ENCODE measurements at regions not wholly inside any gene's neighbourhood (a gene's known extent, or its start where the extent isn't known, plus 50 kb on each side); places are given as distances from the start of the nearest gene placed in this dataset.

DNA sequence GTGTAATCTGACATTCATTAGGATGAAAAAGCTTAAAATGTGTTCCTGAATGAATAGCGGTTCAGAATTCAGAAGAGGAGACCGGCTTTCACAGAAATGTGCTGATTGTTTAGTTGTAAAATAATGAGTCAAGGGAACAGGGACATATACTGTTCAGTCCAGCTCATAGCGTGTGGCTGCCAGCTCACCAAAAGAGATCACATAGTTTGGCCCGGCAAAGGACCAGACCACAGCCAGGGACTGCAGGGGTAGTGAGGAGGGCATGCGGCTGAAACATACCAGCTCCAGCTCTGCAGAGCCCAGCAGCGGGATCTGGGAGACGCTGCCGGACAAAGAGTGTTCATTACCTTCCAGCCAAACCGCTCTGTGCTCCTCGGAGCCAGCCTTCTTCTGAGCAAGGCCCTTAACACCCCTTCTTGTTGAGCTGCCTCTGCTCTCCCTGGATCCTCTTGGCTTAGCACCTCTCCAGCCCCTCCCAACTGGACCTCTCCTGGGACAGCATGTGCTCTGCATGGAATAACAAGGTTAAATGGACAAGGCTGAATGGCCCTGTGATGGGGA is 116.8 kb upstream of the CNTLN start:
- DNase-seq, result no peak

GRCh38 chr9:17013891-17014290 is 120.9 kb upstream of the CNTLN start:
- no peak for DNase-seq

- no peak for DNase-seq
Observed at GRCh38 chr9:17013010-17013409, 121.8 kb upstream of the CNTLN start.

DNA sequence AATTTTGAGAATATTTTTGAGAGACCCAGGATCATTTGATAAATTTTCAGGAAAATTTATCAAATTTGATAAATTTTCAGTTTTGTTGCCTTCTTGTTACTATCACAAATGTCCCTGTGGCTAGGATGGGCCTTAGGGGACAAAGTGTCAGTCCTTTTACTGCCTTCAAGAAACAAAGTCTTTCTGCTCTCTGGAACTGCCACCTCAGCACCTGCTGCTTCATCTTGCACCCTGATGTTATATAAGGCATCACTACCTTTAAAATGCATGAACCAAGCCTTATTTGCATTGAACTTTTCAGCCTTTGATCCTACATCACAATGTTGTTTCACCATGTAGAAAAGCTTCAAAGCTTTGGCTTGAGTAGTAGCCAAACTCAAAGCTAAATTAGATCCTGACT is 123.0 kb upstream of the CNTLN start:
- DNase-seq, result no peak

DNA sequence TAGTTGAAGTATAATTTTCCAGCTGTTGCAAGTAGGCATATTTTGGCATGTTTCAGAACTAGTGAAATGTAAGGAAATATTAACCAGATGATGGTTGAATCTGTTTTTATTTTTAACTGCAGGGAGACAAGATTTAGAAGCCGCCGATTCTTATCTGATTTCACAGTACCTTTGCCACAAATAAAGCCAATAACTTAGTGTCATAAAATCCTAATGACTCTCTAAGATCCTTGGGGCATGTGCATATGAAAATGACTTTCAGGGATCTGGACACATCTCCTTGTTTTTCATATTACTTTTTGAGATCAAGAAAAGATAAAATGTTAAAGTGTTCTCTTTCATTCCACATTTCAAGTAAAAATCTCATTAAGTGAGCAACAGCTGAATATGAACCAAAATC is 125.8 kb upstream of the CNTLN start:
- DNase-seq, result no peak

DNA sequence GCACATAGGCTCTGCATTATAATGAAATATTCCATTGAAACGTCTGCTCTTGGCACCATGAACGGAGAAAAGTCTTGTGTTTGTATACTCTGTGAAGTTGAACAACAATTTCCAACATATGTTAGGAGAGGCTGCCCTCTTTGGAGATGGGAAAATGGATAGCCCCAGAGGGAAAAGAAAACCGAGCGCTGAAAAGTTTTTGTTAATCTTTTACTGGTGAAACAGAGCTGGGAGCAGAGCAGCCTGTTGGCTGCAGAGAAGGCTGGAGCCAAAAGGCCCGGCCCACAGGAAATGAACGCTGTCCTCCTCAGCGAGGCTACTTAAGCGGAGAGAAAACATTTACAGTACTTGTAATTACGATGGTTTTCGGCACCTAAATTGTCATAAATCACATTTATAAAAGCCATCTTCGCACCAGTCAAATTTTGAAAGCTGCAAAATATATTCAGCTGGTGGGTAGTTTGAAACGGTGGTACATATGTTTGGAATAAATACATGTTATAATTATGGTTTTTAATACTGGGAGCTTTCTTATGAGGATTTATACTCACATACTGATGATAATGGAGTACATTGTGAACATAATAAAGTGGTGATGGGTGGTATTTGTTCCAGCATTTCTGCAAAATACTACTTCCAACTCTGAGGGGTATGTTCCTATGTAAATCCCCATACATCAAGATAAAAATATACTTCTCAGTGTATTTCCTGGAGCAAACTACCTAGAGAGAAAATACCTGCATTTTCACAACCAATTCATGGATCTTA is 129.6 kb upstream of the CNTLN start:
- DNase-seq, result no peak

DNA sequence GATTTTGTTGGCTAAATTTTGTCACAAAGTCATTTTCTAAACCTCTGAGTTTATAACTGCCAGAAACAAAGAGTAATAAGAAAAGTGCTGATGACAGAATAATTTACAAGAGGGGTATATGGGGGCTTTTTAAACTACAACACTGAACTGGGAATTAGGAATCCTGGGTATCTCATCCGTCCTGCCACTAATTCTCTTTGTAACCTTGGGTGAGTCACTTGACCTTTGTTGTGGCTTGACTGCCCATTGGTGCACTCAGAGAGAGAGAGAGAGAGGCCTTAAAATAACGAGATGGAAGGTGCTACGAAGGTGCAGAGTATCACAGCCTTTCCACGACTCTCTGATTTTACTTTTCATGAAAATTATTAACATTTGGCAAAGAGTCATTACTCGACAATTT is 130.3 kb upstream of the CNTLN start:
- no peak for DNase-seq

DNA sequence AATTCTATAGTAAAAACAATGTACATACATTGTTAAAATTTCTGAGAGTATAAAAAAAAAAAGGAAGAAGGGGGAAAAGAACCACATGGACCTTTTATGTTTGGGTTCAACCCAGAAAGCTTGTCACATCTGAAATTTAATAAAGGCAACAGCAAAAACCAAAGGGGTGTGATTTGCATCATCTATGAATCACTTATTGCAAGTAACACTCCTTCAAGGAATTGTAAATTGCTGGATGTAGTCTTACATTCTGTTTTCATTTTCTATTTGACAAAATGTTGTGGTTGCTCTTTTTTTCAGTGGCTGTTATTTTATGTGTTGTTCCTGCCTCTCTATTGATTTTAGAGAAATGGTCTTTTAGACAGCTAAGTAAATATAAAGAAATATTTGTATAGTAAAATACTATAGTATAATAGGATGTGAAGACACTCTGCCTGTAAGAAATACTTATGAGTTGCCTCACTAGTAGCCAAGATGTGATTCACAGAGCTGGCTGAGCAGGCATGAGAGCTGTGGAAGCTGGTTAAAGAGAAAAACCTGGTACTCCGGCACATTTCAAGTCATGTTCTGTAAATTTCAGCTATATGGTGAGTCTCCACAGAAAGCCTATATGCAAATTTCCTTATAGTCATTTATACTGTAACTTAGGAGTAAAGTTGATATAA is 131.1 kb upstream of the CNTLN start:
- DNase-seq, result peak; percentile 12

- peak; percentile 55 for DNase-seq
Observed at GRCh38 chr9:16996901-16997491, 126.5 kb upstream of the BNC2 start.

GRCh38 chr9:16992138-16992537 is 121.7 kb upstream of the BNC2 start:
- DNase-seq, result no peak

DNA sequence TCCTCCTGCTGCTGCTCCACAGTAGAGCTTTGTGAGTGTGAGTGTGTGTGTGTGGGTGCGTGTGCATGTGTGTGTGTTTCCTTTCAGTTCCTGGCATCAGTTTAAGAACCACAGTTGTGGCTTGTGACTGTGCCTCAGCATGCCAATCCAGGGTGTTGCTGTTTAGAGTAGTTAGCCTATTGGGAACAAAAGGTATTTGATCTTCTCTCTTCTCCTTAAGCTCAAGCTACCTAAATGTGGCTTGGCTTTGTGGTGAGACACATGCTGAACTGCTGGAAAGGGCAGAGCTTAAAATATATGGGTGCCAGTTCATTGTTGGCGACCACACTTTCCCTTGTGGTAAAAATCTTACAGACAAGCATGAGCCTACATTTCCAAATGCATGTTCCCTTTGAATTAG is 116.6 kb upstream of the BNC2 start:
- peak; percentile 86 for DNase-seq

- DNase-seq, result no peak
Observed at GRCh38 chr9:16986556-16986955, 116.1 kb upstream of the BNC2 start.

DNA sequence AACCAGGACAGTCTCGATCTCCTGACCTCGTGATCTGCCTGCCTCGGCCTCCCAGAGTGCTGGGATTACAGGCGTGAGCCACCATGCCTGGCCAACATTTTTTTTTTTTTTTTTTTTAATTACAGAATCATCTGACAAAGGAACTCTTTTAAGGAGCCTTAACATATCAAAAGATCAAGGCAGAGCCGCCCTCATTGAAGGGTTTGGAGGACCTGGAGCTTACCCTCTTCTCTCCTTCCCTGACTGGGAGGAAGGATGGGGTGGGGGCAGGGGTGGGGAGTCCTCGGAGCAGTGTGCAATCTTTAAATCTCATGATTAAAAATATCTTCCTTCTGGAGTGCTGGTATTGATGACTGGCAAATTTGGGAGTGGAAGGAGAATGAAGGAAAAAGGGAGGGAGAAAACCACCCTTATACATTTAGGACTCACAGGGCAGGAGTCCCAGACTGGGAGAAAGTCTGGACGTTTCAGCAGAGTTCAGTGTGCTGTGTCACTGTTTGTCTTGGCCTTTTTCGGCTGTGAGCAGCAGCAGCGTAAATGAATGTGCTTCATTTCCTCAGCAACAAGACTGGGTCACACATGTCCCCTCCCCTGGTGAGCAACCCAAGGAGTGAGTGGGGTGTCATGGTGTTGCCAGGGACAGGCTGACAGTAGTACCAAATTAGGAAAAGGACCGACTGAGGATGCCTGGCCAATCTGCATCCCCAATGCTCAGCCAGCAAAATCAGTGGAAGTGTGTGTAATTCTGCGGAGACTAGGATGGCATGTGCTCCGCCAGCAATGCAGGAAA is 115.3 kb upstream of the BNC2 start:
- no peak for DNase-seq

GRCh38 chr9:16982780-16983310 is 112.4 kb upstream of the BNC2 start:
- no peak for DNase-seq

GRCh38 chr9:16976427-16976826 is 106.0 kb upstream of the BNC2 start:
- no peak for DNase-seq

- DNase-seq, result no peak
Observed at GRCh38 chr9:16974436-16974835, 104.0 kb upstream of the BNC2 start.

DNA sequence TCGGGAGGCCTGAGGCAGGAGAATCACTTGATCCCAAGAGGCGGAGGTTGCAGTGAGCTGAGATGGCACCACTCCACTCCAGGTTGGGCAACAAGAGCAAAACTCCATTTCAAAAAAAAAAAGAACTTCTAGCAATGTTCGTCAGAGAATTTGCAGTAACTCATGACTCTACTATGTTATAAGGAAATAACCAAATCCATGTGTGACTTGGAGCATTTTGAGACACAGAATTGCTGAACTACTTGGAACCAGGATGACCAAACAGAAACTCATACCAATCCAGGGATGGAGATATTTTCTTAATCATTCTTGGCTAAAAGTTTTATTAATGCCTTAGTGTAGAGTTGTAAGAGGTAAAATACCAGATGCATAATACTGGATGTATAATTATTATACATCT is 99.9 kb upstream of the BNC2 start:
- DNase-seq, result no peak

- DNase-seq, result no peak
Observed at GRCh38 chr9:16964228-16964627, 93.8 kb upstream of the BNC2 start.

DNA sequence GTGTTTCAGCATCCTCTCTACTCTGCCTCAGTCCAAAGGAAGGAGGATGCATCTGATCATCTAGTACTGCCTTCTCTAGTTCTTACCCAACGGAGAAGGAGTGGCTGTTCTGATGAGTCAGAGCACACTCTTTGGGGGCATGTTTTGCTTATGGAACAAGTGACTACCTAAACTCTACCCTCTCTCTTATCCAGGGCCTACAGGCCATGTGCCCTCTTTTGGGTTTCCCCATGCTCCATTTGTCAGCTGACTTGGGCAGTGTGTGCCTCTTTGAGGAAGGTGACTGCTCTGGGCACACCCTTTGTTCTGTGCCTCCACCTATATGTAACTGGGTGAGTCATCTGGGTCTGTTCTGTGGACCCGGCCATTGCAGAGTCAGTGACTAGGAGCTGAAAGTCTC is 89.6 kb upstream of the BNC2 start:
- DNase-seq, result no peak

DNA sequence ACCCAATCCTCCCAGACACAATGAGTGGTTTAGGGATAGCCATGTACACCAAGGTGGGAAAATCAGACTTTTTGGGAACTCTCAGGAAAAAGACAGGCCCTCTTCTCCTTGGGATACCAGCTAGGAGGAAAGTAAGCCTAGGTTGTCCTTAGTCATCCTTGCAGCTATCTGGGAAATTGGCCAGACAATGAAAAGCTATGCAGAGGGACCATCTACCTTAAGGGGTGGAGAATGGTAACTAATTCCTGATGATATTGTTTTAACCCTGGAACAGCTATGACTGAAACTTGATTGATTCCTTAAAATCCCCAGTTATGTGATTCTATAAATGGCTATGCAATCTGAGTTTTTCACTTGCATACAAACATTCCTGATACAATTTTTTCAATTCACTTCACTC is 88.9 kb upstream of the BNC2 start:
- no peak for DNase-seq

GRCh38 chr9:16954040-16954439 is 83.6 kb upstream of the BNC2 start:
- DNase-seq, result no peak

GRCh38 chr9:16951502-16951901 is 81.0 kb upstream of the BNC2 start:
- DNase-seq, result no peak

DNA sequence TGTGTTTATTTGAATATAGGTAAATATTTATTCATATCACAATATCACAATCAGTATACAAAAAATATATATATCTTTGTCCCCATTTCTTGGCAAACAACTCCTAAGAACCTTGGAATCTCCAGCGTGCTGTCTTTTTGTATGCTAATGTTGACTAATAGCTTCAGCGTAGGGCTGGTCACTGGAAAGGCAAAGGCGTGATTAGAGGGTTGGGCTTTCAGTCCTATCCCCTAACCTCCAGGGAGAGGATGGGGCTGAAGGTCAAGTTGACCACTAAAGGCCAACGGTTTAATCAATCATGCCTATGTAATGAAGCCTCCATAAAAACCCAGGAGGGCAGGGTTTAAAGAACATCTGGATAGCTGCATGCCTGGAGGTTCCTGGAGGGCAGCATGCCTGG is 79.6 kb upstream of the BNC2 start:
- no peak for DNase-seq

All from MV-4-11 (cell line).